HG02798 (cell line): ENCODE measurements at regions not wholly inside any gene's neighbourhood (a gene's known extent, or its start where the extent isn't known, plus 50 kb on each side); places are given as distances from the start of the nearest gene placed in this dataset.

Source experiments
- ATAC-seq: cut with Tn5 transposase; IDR thresholded peaks from one replicate; pipeline ENCODE4 v1.9.1; 2021; ENCODE audit warnings: mild to moderate bottlenecking; ENCODE audit not compliant: unreplicated experiment, poor library complexity

- ATAC-seq: no peak
These were observed 70.4 kb downstream of the RCN1 start for GRCh38 chr11:32161293-32161692.

- no peak for ATAC-seq
These were observed 71.5 kb downstream of the RCN1 start for GRCh38 chr11:32162351-32162750.

DNA sequence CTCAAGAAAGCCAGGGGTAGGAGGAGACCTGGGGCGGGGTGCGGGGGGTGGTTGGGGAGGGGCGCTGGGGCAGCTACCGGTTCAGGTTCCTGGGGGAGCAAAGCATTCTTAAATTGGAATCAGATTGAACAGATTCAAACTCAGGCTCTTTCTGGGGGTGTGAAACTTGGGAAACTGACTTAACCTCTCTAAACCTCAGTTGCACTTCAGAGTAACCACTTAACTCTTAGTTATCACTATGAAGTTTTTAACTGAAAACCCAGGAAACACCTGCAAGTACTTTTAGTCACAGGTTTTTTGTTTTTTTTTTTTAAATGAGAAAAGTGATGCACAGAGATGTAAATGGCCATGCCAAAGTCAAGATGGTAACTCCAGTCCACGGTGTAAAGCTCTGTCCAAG lies 72.0 kb downstream of the RCN1 start:
- no peak for ATAC-seq

DNA sequence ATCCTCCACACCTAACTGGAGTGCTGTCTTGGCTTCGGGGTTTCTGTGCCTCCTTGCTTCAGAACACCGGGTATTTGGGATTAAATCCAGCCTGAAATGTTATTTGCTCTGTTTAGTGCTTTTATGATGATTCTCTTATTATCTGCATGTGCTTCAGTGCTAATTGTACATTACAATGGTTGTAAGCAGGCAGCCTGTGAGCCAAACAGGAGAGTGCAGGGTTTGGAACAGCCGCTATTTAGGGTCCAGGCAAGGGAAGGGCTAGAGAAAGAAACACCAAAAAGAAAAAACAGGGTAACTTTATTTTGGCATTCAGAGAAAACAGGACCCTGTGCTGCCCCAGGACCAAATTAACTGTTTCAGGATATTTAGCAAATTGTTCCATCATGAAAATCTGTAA lies 72.7 kb downstream of the RCN1 start:
- no peak for ATAC-seq

DNA sequence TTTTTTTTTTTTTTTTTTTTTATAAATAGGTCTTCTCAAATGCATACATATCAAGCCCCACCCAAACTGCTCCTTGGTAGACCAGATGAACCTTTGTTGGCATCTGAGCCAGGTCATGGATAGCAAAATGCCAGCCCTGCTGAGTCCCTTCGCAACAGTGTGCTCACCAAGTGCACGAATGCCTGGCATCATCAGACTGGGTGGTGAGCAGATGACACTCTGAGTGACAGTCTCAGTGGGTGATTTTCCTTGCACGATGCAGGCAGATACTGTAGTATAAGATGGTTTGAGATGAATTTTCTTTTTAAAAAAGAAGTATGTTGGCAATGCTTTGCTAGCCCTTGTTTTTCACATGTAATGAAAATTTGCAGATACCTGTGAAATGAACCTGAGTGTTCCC lies 74.0 kb downstream of the RCN1 start:
- no peak for ATAC-seq

DNA sequence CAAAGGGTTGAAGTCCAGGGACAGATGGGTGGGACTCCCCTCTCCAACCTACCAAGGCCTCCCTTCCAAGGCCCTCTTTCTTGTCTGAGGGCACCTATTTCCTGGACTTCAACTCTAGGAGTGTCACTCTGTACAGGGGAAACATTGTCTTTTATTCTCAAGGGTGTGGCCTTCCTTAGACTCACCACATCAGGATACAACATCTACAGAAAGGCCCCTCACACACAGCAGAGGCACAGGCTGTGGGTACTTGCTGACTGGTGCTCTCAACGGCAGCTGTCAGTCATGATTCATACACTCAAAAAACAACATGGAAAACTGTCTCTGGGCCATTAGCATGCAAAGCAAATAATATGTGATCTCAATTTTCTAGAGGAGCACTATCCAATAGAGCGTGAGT lies 78.0 kb downstream of the RCN1 start:
- no peak for ATAC-seq

DNA sequence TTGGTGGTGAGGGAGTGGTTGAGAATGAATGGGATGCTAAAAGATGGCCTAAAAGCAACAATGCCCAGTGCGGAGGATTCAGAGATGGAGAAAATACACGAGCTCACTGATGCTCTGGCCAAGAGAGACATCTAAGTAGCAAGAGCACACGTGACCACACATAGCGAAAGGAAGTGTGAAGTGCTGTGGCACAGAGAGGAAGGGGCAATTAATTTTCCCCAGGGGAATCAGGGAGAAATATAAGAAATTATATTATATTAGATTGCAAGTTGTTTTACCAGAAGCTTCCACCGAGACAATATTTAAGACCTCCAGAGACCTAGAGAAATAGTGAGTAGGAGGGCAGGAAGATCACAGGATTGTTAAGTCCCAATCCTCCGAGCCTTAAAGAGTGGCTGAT lies 80.6 kb downstream of the RCN1 start:
- ATAC-seq: no peak

GRCh38 chr11:32172041-32172847 lies 81.4 kb downstream of the RCN1 start:
- ATAC-seq: no peak

DNA sequence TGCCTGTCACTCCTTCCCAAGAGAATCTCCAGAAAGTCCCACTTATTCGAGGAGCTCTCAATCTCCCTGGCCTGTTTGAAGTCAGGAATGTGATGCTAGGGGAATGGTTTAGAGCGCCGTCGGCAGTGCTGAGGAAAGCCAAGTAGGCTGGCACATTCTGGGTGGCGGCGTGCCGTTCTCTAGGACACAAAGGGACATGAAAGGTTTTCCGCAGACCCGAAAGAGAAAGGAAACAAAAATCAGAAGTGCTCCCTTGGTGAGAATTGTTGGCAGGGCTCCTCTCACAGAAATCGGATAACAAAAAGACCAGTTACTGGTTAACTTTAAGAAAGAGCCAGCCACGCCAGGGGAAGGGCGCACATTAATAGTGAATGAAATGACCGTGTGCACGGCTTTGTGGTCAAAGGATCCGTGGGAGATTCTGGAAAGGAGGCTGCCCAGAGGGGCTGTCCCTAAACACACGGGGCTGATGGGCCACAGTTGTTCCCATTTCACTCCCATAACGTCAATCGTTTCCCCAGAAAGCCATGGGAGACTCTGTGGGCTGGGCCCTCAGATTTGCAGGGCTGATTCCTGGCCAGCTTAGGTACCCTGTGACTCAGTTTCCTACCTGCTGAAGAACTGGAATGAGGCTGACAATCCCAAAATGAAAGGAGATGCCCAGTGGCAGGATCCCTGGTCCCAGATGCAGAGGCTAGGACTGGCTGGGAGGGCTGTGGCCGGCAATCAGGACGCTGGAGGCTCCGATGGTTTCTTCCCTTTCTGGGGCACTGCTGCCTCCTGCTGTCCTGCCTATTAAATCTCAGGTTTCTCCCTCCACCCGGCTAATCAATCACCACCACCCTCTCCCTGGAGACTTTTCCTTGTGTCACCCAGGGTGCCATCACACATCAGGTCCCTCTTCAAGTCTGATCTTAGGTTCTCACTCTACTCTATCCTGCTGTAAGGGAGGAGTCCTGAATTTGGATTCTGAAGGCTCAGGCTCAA lies 82.3 kb downstream of the RCN1 start:
- ATAC-seq: peak; percentile 73

DNA sequence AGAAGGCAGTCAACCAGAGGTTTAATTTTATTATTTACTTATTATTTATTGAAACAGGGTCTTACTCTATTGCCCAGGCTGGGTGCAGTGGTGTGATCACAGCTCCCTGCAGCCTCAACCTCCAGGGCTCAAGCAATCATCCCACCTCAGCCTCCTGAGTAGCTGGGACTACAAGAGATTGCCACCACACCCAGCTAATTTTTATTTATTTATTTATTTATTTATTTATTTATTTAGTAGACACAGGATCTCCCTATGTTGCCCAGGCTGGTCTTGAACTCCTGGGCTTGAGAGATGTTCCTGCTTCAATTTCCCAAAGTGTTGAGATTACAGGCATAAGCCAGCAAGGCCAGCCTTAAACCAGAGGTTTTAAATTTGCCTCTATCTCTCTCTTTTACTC lies 83.1 kb downstream of the RCN1 start:
- no peak for ATAC-seq

DNA sequence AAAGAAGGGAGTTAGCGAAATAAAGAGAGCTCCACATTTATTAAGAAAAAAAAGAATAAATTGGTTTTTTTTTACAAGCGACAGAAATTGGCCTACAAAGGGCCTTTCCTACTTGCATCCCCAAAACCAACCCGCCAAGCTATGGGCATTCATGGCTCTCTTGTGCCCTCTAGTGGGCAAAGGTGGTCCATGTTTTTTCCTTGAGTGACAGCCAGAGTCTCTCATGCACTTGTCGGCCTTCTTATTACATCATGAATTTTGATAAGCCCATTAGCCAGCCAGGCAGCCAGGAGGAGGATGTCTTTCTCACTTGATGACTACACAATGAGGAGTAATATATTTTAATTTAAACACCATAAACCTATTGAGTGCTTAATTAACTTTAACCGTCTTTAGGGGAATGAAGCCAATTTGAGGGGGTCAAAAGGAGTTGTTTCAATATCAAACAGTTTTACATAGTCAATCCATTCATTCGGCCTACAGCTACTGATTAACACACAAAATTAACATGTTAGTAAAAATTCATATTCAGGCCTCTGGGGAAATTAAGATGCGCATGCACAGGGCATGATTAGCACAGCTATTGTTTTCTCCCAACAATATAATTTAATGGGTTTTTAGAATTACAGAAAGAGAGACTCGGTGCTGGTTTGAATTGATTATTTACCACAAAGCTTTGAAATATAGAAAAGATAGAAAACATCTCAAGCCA lies 85.5 kb downstream of the RCN1 start:
- peak; percentile 86 for ATAC-seq

GRCh38 chr11:32178692-32179091 lies 87.8 kb downstream of the RCN1 start:
- ATAC-seq: no peak

- ATAC-seq: no peak
These were observed 92.6 kb downstream of the RCN1 start for GRCh38 chr11:32183512-32183911.

GRCh38 chr11:32184041-32184722 lies 93.3 kb downstream of the RCN1 start:
- peak; percentile 26 for ATAC-seq

DNA sequence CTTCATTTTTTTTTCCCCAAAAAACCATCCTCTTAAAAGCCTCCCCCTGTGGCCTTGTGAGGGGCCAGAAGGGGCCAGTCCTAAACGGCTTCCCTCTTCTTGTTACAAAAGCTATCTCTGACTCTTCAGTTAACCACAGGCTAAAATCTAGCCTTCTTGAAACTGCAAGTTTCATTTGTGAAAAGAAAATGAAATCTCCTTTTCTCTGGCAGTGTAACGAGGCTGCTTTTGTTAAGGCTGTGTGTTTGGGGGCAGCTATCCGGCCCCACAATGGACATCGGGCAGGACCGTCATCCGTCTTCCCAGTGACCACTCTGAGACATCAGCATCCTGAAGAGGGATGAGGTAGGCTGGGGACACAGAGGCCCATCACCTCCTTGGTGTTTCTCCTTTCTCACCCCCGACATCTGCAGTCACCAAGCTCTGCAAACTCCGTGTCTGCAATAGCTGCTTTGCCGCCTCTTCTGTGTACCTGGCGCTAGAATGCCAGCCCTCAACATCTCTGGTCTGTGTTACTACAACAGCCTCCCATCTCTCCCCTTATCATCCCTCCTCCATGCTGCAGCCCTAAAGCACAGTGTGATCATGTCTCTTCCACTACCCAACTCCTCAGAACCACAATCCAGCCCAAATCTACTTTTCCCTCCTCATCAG lies 94.0 kb downstream of the RCN1 start:
- ATAC-seq: peak; percentile 83

- no peak for ATAC-seq
These were observed 95.2 kb downstream of the RCN1 start for GRCh38 chr11:32186118-32186517.

DNA sequence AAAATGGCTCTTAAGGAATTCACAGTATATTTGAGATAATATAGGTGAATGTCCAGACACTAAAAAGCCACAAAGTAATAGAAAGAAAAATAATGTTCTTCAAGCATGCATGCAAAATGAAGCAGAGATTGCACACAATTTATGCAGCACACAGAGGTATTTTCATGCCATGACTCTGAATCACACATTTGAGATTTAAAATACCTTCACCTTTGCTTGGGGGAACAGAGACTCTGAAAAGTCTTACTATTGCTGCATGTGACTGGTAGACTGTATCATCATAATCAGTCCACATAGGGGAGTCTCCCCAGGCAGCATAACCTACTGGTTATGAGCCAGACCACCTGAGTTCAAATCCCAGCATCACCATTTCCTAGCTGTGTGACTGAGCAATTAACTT lies 96.2 kb downstream of the RCN1 start:
- no peak for ATAC-seq

DNA sequence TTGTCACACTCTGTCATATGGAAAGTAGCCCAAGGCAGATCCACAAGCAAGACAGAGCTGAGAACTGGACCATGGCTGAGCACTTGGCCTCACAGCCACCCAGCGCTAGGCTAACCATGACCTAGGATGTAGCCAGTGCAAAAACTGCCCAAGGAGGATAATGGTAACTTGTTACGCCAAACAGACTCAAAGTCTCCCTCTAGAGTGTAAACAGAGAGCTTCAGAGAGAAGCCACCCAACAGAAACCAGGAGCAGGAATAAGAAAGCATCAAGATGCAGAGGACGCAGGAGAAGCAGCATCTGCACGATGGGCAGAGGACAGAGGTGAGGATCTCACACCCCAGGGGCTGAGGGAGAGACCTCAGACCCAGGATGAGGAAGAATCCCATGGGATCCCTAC lies 97.9 kb downstream of the RCN1 start:
- ATAC-seq: no peak

GRCh38 chr11:32196137-32196536 lies 105.3 kb downstream of the RCN1 start:
- ATAC-seq: no peak

GRCh38 chr11:32198053-32198452 lies 107.2 kb downstream of the RCN1 start:
- no peak for ATAC-seq
